SK-N-SH (cell line): ENCODE measurements at regions not wholly inside any gene's neighbourhood (a gene's known extent, or its start where the extent isn't known, plus 50 kb on each side); places are given as distances from the start of the nearest gene placed in this dataset.

ENCODE experiments used
- CTCF ChIA-PET: fragments of 300-600, 350-600 bp; formaldehyde crosslinking; extraction: SDS; loops from one replicate; lab custom pipeline; 2021; lab: Yijun Ruan, JAX
- POLR2A ChIA-PET: fragments of 350-600 bp; sonication (Branson Sonifier 250); formaldehyde crosslinking; extraction: SDS; loops from one replicate; lab custom pipeline; 2020; ENCODE audit warnings: antibody characterized with exemption, inconsistent platforms; lab: Yijun Ruan, JAX
- DNase-seq: peaks from one replicate; pipeline ENCODE4 v3.0.0; 2012
- H2AFZ ChIP-seq: fragments of 200-600 bp; sonication (generic); 2 replicates; pipeline ENCODE4 v1.8.1; 2016; ENCODE audit warnings: antibody characterized with exemption, mild to moderate bottlenecking, low read depth
- H3F3A ChIP-seq: fragments of 200-600 bp; sonication (generic); replicated peaks from 2 replicates; pipeline ENCODE3; 2016; ENCODE audit warnings: antibody characterized with exemption, mild to moderate bottlenecking; ENCODE audit not compliant: insufficient read depth
- H3K27ac ChIP-seq, 2 experiments: fragments of 200-500 bp in 1 of 2; fragments of 200-600 bp in 1 of 2; sonication (Bioruptor generic) in 1 of 2; sonication (generic), shearing (Covaris generic) in 1 of 2; 2 replicates each; pipeline versions ENCODE4 v1.5.1 to v1.6.1; 2014 to 2016; ENCODE audit warnings: low read depth in 2 of 2, inconsistent platforms in 1 of 2, low read length in 1 of 2, mild to moderate bottlenecking in 1 of 2, mixed read lengths in 1 of 2
- H3K27me3 ChIP-seq: fragments of 200-600 bp; sonication (generic), shearing (Covaris generic); 2 replicates; pipeline ENCODE4 v1.6.1; 2016; ENCODE audit warnings: mixed run types; ENCODE audit not compliant: insufficient read depth
- H3K36me3 ChIP-seq, 2 experiments: fragments of 200-500 bp in 1 of 2; fragments of 200-600 bp in 1 of 2; sonication (Bioruptor generic) in 1 of 2; sonication (generic) in 1 of 2; replicated peaks in 1 of 2; 2 replicates each; pipeline versions ENCODE3 to v1.5.1; 2014 to 2016; ENCODE audit warnings: low read length in 1 of 2, mild to moderate bottlenecking in 1 of 2; ENCODE audit not compliant: insufficient read depth in 2 of 2, control insufficient read depth in 1 of 2
- H3K4me1 ChIP-seq, 2 experiments: fragments of 200-500 bp in 1 of 2; fragments of 200-600 bp in 1 of 2; sonication (Bioruptor generic) in 1 of 2; sonication (generic), shearing (Covaris generic) in 1 of 2; 2 replicates each; pipeline versions ENCODE4 v1.5.1 to v1.6.1; 2014 to 2016; ENCODE audit warnings: low read depth in 1 of 2, low read length in 1 of 2, mixed run types in 1 of 2; ENCODE audit not compliant: insufficient read depth in 2 of 2, control insufficient read depth in 1 of 2
- H3K4me2 ChIP-seq: fragments of 200-600 bp; sonication (generic), shearing (Covaris generic); 2 replicates; pipeline ENCODE4 v1.6.1; 2017; ENCODE audit warnings: mixed run types
- H3K4me3 ChIP-seq, 2 experiments: fragments of 200-500 bp in 1 of 2; fragments of 200-600 bp in 1 of 2; sonication (Bioruptor generic) in 1 of 2; sonication (generic), shearing (Covaris generic) in 1 of 2; 2 replicates each; pipeline versions ENCODE4 v1.5.1 to v1.8.1; 2014 to 2016; ENCODE audit warnings: low read depth in 2 of 2, inconsistent platforms in 1 of 2, low read length in 1 of 2, mild to moderate bottlenecking in 1 of 2, mixed read lengths in 1 of 2, moderate library complexity in 1 of 2
- H3K79me2 ChIP-seq: fragments of 200-600 bp; sonication (generic); 2 replicates; pipeline ENCODE4 v1.8.1; 2017; ENCODE audit warnings: mild to moderate bottlenecking; ENCODE audit not compliant: insufficient read depth
- H3K9ac ChIP-seq: fragments of 200-600 bp; sonication (generic); 2 replicates; pipeline ENCODE4 v1.6.1; 2017; ENCODE audit warnings: mixed run types
- H3K9me2 ChIP-seq: fragments of 200-600 bp; sonication (generic); 2 replicates; pipeline ENCODE4 v1.6.1; 2017; ENCODE audit warnings: mixed run types
- H3K9me3 ChIP-seq: fragments of 200-600 bp; sonication (generic); 2 replicates; pipeline ENCODE4 v1.6.1; 2017; ENCODE audit warnings: mixed run types, mild to moderate bottlenecking, moderate library complexity
- H4K20me1 ChIP-seq: fragments of 200-600 bp; sonication (generic); 2 replicates; pipeline ENCODE4 v1.6.1; 2017; ENCODE audit warnings: mild to moderate bottlenecking, mixed run types; ENCODE audit not compliant: insufficient read depth
- CHD2 ChIP-seq: fragments of 150-350 bp; IDR thresholded peaks from 2 replicates; pipeline ENCODE4 v1.6.1; 2018; ENCODE audit warnings: low read length; ENCODE audit not compliant: partially characterized antibody
- EZH2phosphoT487 ChIP-seq: fragments of 200-600 bp; sonication (generic); IDR thresholded peaks from 2 replicates; pipeline ENCODE4 v1.6.1; 2017; ENCODE audit warnings: low read depth, mixed run types, mild to moderate bottlenecking, antibody characterized with exemption, moderate library complexity, borderline replicate concordance
- FOXJ3 ChIP-seq: sonication (generic); formaldehyde crosslinking; IDR thresholded peaks from 2 replicates; pipeline ENCODE4 v1.5.1; 2020; ENCODE audit warnings: mild to moderate bottlenecking, missing genetic modification reagents
- FOXM1 ChIP-seq: IDR thresholded peaks from 2 replicates; pipeline ENCODE4 v1.4.0; 2012; ENCODE audit warnings: low read depth, mild to moderate bottlenecking
- JUND ChIP-seq: IDR thresholded peaks from 2 replicates; pipeline ENCODE4 v1.4.0; 2012
- MEF2A ChIP-seq: IDR thresholded peaks from 2 replicates; pipeline ENCODE4 v1.4.0; 2012; ENCODE audit warnings: low read depth, borderline replicate concordance
- MXI1 ChIP-seq: IDR thresholded peaks from 2 replicates; pipeline ENCODE4 v1.6.1; 2012; ENCODE audit warnings: mild to moderate bottlenecking, low read depth, low read length, improper control_type of control experiment
- NFIC ChIP-seq: IDR thresholded peaks from 2 replicates; pipeline ENCODE4 v1.4.0; 2012; ENCODE audit warnings: borderline replicate concordance
- POLR2AphosphoS5 ChIP-seq: IDR thresholded peaks from 2 replicates; pipeline ENCODE4 v1.6.1; 2012; ENCODE audit warnings: low read depth, low read length
- RAD21 ChIP-seq: IDR thresholded peaks from 2 replicates; pipeline ENCODE4 v1.6.1; 2012; ENCODE audit warnings: mild to moderate bottlenecking, low read length
- RFX5 ChIP-seq: IDR thresholded peaks from 2 replicates; pipeline ENCODE4 v1.6.1; 2012; ENCODE audit warnings: mild to moderate bottlenecking, improper control_type of control experiment, low read length
- SIN3A ChIP-seq: IDR thresholded peaks from 2 replicates; pipeline ENCODE4 v1.6.1; 2012; ENCODE audit warnings: low read depth, mild to moderate bottlenecking, low read length, moderate library complexity, borderline replicate concordance
- SMC3 ChIP-seq: IDR thresholded peaks from 2 replicates; pipeline ENCODE4 v1.6.1; 2012; ENCODE audit warnings: low read depth, low read length, improper control_type of control experiment
- TAF1 ChIP-seq: IDR thresholded peaks from 2 replicates; pipeline ENCODE4 v1.6.1; 2012; ENCODE audit warnings: low read depth, mild to moderate bottlenecking, low read length, moderate library complexity, borderline replicate concordance
- TCF12 ChIP-seq: IDR thresholded peaks from 2 replicates; pipeline ENCODE4 v1.4.0; 2012
- TEAD4 ChIP-seq: IDR thresholded peaks from 2 replicates; pipeline ENCODE4 v1.4.0; 2012; ENCODE audit warnings: mild to moderate bottlenecking, borderline replicate concordance; ENCODE audit not compliant: insufficient read depth
- YY1 ChIP-seq: IDR thresholded peaks from 2 replicates; pipeline ENCODE4 v1.4.0; 2012; ENCODE audit warnings: low read depth, mild to moderate bottlenecking
- TF ChIP-seq, protein P1 (sequence below): IDR thresholded peaks from 2 replicates; pipeline ENCODE4 v1.4.0; 2012; ENCODE audit warnings: low read depth, borderline replicate concordance
- TF ChIP-seq, protein P2 (sequence below): fragments of 150-350 bp; IDR thresholded peaks from 2 replicates; pipeline ENCODE4 v1.6.1; 2017; ENCODE audit warnings: antibody characterized with exemption, low read length, low read depth, borderline replicate concordance
- TF ChIP-seq, protein P3 (sequence below): IDR thresholded peaks from 2 replicates; pipeline ENCODE4 v1.4.0; 2012; ENCODE audit warnings: low read depth, borderline replicate concordance
- TF ChIP-seq, protein P4 (sequence below): fragments of 150-350 bp; IDR thresholded peaks from 2 replicates; pipeline ENCODE4 v1.6.1; 2016; ENCODE audit warnings: mild to moderate bottlenecking, low read depth, low read length

DNA sequence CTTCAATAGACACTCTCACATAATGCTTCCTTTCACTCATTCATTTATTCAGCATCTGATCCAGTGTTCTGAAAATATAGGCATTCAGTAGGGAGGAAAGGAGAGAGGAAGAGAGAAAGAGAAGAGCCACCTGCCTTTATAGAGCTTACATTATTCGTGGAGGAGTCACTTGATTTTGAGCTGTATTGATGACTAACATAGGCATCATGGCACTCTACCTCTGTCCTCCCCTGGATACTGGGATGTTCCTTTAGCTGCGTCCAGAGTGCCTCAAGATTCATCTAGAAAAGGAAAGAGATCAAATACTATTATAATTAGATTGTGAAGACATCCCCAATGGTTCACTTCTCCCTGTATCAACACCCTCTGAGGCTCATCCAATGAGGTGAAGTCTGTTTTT lies 345.1 kb downstream of the SPATA31D1 start (continued):
- TF ChIP-seq, protein P1, sequence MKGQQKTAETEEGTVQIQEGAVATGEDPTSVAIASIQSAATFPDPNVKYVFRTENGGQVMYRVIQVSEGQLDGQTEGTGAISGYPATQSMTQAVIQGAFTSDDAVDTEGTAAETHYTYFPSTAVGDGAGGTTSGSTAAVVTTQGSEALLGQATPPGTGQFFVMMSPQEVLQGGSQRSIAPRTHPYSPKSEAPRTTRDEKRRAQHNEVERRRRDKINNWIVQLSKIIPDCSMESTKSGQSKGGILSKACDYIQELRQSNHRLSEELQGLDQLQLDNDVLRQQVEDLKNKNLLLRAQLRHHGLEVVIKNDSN, result no peak
- TF ChIP-seq JUND (no peak), FOXJ3 (CRISPR knock-in tag) (no peak), FOXM1 (no peak)

DNA sequence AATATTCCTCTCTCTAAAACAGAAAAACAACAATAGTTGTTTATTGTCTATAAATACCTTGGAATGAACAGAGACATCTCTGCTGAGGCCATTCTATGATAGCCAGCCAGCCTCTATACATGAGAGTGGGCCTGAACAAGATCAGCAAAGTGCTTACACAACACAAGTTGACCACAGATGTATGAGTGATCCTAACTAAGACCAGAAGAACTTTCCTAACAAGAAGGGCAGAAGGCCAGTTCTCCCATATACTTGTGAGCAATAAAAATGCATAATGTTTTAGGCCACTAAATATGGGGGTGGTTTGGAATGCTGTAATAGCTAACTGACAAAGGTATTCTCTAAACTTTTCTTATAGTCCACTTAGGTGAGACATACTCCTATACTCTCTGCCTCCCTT lies 345.7 kb downstream of the SPATA31D1 start:
- no peak for DNase-seq
- Histone ChIP-seq H3F3A (peaks cover 29% of the 10 kb centered on the region), H3K9me2 (no peaks in the 10 kb centered on the region), H4K20me1 (no peaks in the 10 kb centered on the region), H3K27me3 (no peaks in the 10 kb centered on the region), H3K4me2 (no peak overlapping the region), H3K36me3 (no peaks in the 10 kb centered on the region), H3K27ac (no peak overlapping the region), H3K9ac (no peak overlapping the region), H3K79me2 (no peaks in the 10 kb centered on the region), H3K9me3 (no peaks in the 10 kb centered on the region), H3K4me3 (no peak overlapping the region), H2AFZ (no peak overlapping the region), H3K4me1 (peaks cover 6 to 21% of the 10 kb centered on the region in 2 experiments)
- no peak for TF ChIP-seq TAF1
- POLR2A ChIA-PET, result no interaction called here
- CTCF ChIA-PET, result no interaction called here

DNA sequence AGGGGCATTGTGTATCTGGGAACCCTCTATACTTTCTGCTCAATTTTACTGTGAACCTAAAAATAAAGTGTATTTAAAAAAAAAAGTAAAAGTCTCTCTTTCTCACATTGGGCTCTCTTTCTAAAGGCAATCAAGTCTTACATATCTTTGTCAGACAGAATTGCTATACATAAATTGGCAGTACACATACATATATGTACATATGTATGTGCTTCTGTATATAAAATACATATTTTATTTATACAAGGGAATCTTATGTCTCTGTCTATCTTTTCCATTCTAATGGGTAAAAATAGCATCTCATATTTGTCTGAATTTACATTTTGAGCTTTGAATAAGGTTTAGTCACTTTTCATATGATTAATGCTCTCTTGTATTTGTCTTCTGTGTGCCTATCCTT lies 348.8 kb downstream of the SPATA31D1 start:
- Histone ChIP-seq H3K27ac (no peak overlapping the region), H3F3A (peaks cover 27% of the 10 kb centered on the region), H3K79me2 (no peaks in the 10 kb centered on the region), H4K20me1 (no peaks in the 10 kb centered on the region), H3K9me2 (no peaks in the 10 kb centered on the region), H3K4me1 (peaks cover 7 to 19% of the 10 kb centered on the region in 2 experiments), H3K9ac (no peak overlapping the region), H3K4me3 (no peak overlapping the region), H3K4me2 (no peak overlapping the region), H3K9me3 (no peaks in the 10 kb centered on the region), H3K27me3 (no peaks in the 10 kb centered on the region), H3K36me3 (no peaks in the 10 kb centered on the region), H2AFZ (no peak overlapping the region)
- DNase-seq, result no peak
- POLR2A ChIA-PET, result no interaction called here
- CTCF ChIA-PET, result no interaction called here
- no peak for TF ChIP-seq FOXJ3 (CRISPR knock-in tag)
- TF ChIP-seq EZH2phosphoT487, result no peak
- no peak for TF ChIP-seq RFX5
- TF ChIP-seq SIN3A, result no peak
- no peak for TF ChIP-seq TEAD4
- TF ChIP-seq SMC3, result no peak
- no peak for TF ChIP-seq YY1
- TF ChIP-seq JUND, result no peak
- TF ChIP-seq, protein P1, result no peak
- no peak for TF ChIP-seq MXI1
- no peak for TF ChIP-seq NFIC
- TF ChIP-seq, protein P2, sequence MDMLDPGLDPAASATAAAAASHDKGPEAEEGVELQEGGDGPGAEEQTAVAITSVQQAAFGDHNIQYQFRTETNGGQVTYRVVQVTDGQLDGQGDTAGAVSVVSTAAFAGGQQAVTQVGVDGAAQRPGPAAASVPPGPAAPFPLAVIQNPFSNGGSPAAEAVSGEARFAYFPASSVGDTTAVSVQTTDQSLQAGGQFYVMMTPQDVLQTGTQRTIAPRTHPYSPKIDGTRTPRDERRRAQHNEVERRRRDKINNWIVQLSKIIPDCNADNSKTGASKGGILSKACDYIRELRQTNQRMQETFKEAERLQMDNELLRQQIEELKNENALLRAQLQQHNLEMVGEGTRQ, result no peak
- no peak for TF ChIP-seq MEF2A
- TF ChIP-seq RAD21, result no peak
- TF ChIP-seq, protein P3, sequence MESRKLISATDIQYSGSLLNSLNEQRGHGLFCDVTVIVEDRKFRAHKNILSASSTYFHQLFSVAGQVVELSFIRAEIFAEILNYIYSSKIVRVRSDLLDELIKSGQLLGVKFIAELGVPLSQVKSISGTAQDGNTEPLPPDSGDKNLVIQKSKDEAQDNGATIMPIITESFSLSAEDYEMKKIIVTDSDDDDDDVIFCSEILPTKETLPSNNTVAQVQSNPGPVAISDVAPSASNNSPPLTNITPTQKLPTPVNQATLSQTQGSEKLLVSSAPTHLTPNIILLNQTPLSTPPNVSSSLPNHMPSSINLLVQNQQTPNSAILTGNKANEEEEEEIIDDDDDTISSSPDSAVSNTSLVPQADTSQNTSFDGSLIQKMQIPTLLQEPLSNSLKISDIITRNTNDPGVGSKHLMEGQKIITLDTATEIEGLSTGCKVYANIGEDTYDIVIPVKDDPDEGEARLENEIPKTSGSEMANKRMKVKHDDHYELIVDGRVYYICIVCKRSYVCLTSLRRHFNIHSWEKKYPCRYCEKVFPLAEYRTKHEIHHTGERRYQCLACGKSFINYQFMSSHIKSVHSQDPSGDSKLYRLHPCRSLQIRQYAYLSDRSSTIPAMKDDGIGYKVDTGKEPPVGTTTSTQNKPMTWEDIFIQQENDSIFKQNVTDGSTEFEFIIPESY, result no peak
- no peak for TF ChIP-seq POLR2AphosphoS5
- TF ChIP-seq, protein P4, sequence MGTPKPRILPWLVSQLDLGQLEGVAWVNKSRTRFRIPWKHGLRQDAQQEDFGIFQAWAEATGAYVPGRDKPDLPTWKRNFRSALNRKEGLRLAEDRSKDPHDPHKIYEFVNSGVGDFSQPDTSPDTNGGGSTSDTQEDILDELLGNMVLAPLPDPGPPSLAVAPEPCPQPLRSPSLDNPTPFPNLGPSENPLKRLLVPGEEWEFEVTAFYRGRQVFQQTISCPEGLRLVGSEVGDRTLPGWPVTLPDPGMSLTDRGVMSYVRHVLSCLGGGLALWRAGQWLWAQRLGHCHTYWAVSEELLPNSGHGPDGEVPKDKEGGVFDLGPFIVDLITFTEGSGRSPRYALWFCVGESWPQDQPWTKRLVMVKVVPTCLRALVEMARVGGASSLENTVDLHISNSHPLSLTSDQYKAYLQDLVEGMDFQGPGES, result no peak
- no peak for TF ChIP-seq TCF12
- TF ChIP-seq CHD2, result no peak
